Nephron progenitor cell (in vitro differentiated cells): ENCODE measurements at regions not wholly inside any gene's neighbourhood (a gene's known extent, or its start where the extent isn't known, plus 50 kb on each side); places are given as distances from the start of the nearest gene placed in this dataset.
A peak's percentile ranks its signal among the peaks of the same experiment; 100 is the strongest.

Source experiments
- DNase-seq: peaks from one replicate; pipeline ENCODE4 v3.0.0; 2021
- H3K27ac Mint-ChIP-seq: 2 replicates; pipeline ENCODE4 v1.8.0; 2021; ENCODE audit warnings: mild to moderate bottlenecking, moderate library complexity, mixed read lengths
- H3K27me3 Mint-ChIP-seq: 2 replicates; pipeline ENCODE4 v1.8.0; 2021; ENCODE audit warnings: mild to moderate bottlenecking, low read depth, mixed read lengths; ENCODE audit not compliant: poor library complexity
- H3K36me3 Mint-ChIP-seq: 2 replicates; pipeline ENCODE4 v1.8.0; 2021; ENCODE audit warnings: low read depth, mixed read lengths
- H3K4me1 Mint-ChIP-seq: 2 replicates; pipeline ENCODE4 v1.8.0; 2021; ENCODE audit warnings: mixed read lengths
- H3K4me3 Mint-ChIP-seq: 2 replicates; pipeline ENCODE4 v1.8.0; 2021; ENCODE audit warnings: mild to moderate bottlenecking, moderate library complexity, mixed read lengths
- H3K9me3 Mint-ChIP-seq: 2 replicates; pipeline ENCODE4 v1.8.0; 2021; ENCODE audit warnings: mild to moderate bottlenecking, moderate library complexity, mixed read lengths
- TF ChIP-seq, protein P1 (sequence below): fragments of 200-600 bp; sonication (generic); IDR thresholded peaks from 2 replicates; pipeline ENCODE4 v1.5.0; 2021; ENCODE audit warnings: antibody characterized with exemption

- no peak for DNase-seq
- Mint-ChIP-seq H3K36me3 (peaks cover 7% of the 10 kb centered on the region), H3K4me1 (peaks cover 20% of the 10 kb centered on the region), H3K9me3 (peaks cover 38% of the 10 kb centered on the region), H3K27ac (no peak overlapping the region), H3K4me3 (no peak overlapping the region), H3K27me3 (no peaks in the 10 kb centered on the region)
- TF ChIP-seq, protein P1, sequence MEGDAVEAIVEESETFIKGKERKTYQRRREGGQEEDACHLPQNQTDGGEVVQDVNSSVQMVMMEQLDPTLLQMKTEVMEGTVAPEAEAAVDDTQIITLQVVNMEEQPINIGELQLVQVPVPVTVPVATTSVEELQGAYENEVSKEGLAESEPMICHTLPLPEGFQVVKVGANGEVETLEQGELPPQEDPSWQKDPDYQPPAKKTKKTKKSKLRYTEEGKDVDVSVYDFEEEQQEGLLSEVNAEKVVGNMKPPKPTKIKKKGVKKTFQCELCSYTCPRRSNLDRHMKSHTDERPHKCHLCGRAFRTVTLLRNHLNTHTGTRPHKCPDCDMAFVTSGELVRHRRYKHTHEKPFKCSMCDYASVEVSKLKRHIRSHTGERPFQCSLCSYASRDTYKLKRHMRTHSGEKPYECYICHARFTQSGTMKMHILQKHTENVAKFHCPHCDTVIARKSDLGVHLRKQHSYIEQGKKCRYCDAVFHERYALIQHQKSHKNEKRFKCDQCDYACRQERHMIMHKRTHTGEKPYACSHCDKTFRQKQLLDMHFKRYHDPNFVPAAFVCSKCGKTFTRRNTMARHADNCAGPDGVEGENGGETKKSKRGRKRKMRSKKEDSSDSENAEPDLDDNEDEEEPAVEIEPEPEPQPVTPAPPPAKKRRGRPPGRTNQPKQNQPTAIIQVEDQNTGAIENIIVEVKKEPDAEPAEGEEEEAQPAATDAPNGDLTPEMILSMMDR: no peak
Measured at GRCh38 chr2:222351035-222351434, 52.2 kb upstream of the PAX3 start.

DNA sequence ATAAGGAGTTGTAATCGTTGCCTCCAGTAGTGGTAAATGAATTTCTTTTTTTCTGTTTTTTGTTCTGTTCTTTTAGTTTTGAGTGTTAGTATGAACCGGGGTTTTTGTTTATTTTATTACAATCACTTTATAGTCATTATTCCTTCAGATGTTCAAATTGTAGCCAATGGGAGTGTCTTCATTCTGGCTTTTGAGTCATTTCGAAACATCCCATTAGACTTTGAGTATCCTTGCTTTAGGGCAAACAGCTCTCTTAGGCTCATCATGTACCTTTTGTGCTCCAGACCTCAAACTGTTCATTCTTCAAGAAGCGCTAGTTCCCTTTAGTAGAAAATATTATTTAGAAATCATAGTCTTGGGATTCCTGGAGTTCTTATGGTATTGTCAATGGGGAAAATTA, 54.2 kb upstream of the PAX3 start:
- no peak overlapping the region for H3K27ac Mint-ChIP-seq
- no peak overlapping the region for H3K4me3 Mint-ChIP-seq
- H3K27me3 Mint-ChIP-seq: no peaks in the 10 kb centered on the region
- no peak for DNase-seq
- H3K9me3 Mint-ChIP-seq: peaks cover 38% of the 10 kb centered on the region
- TF ChIP-seq, protein P1: no peak
- H3K4me1 Mint-ChIP-seq: peaks cover 18% of the 10 kb centered on the region
- peaks cover 7% of the 10 kb centered on the region for H3K36me3 Mint-ChIP-seq

GRCh38 chr2:222353993-222354392, 55.2 kb upstream of the PAX3 start:
- Mint-ChIP-seq H3K27ac (no peak overlapping the region), H3K36me3 (peaks cover 7% of the 10 kb centered on the region), H3K9me3 (peaks cover 38% of the 10 kb centered on the region), H3K4me1 (peaks cover 19% of the 10 kb centered on the region), H3K4me3 (no peak overlapping the region), H3K27me3 (no peaks in the 10 kb centered on the region)
- DNase-seq: no peak
- TF ChIP-seq, protein P1: no peak

- H3K36me3 Mint-ChIP-seq: peaks cover 1% of the 10 kb centered on the region
- H3K4me1 Mint-ChIP-seq: peaks cover 32% of the 10 kb centered on the region
- no peak overlapping the region for H3K27ac Mint-ChIP-seq
- no peak for DNase-seq
- TF ChIP-seq, protein P1: no peak
- H3K4me3 Mint-ChIP-seq: no peak overlapping the region
- no peaks in the 10 kb centered on the region for H3K27me3 Mint-ChIP-seq
- peaks cover 36% of the 10 kb centered on the region for H3K9me3 Mint-ChIP-seq
Measured at GRCh38 chr2:222355860-222356259, 57.1 kb upstream of the PAX3 start.

DNA sequence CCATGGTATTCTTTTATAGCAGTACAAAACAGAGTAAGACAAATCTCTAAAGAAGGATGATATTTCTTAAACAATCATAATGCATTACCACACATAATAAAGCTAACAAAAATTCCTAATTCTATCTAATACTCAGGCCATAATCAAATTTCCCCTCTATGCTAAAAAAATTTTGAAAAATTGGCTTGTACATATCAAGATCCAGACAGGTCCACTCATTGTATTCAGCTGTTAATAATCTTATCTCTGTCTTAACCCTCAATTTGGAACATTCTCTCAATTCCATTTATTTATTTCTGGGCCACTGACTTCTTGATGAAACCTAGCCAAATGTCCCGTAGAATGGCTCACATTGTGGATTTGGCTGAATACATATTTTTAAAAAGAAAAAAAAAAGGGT, 59.1 kb upstream of the PAX3 start:
- H3K27me3 Mint-ChIP-seq: no peaks in the 10 kb centered on the region
- peaks cover 46% of the 10 kb centered on the region for H3K4me1 Mint-ChIP-seq
- peaks cover 22% of the 10 kb centered on the region for H3K9me3 Mint-ChIP-seq
- no peak overlapping the region for H3K4me3 Mint-ChIP-seq
- TF ChIP-seq, protein P1: no peak
- no peak overlapping the region for H3K27ac Mint-ChIP-seq
- DNase-seq: no peak
- no peaks in the 10 kb centered on the region for H3K36me3 Mint-ChIP-seq

DNA sequence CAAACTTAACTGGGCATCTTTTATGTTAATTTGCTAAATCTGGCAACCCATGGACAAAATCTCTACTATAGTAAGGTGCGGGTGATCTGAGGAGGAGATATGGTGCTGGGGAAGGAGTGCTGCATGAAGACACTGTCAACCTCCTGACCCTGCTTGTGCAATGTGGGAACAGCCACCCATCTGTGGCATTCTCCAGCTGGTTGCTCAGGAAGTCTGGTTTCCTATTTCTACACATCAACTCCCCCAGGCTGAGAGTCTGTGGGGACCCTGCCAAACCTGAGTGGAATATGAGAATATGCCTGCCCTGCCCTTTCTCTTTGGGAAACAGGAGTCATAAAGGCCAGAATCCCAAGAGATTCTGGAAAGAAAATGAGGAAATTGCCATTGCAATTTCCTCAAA, 60.1 kb upstream of the PAX3 start:
- peaks cover 20% of the 10 kb centered on the region for H3K9me3 Mint-ChIP-seq
- no peaks in the 10 kb centered on the region for H3K36me3 Mint-ChIP-seq
- peaks cover 46% of the 10 kb centered on the region for H3K4me1 Mint-ChIP-seq
- H3K27ac Mint-ChIP-seq: peak overlapping the region; percentile 47
- DNase-seq: peak; percentile 23
- H3K27me3 Mint-ChIP-seq: no peaks in the 10 kb centered on the region
- TF ChIP-seq, protein P1: no peak
- H3K4me3 Mint-ChIP-seq: no peak overlapping the region
